Nephron (organoid): ENCODE measurements at regions not wholly inside any gene's neighbourhood (a gene's known extent, or its start where the extent isn't known, plus 50 kb on each side); places are given as distances from the start of the nearest gene placed in this dataset.

Experiments used
- H3K27ac Mint-ChIP-seq, 3 experiments: 2 replicates each; pipeline ENCODE4 v1.8.0; 2020; ENCODE audit warnings: mixed read lengths in 3 of 3, mild to moderate bottlenecking in 2 of 3, moderate library complexity in 1 of 3
- H3K27me3 Mint-ChIP-seq: 2 replicates; pipeline ENCODE4 v1.8.0; 2021; ENCODE audit warnings: low read depth, mild to moderate bottlenecking, moderate library complexity, mixed read lengths
- H3K36me3 Mint-ChIP-seq: 2 replicates; pipeline ENCODE4 v1.8.0; 2020; ENCODE audit warnings: low read depth, mixed read lengths
- H3K4me1 Mint-ChIP-seq: 2 replicates; pipeline ENCODE4 v1.8.0; 2020; ENCODE audit warnings: mixed read lengths
- H3K4me3 Mint-ChIP-seq, 3 experiments: 2 replicates each; pipeline ENCODE4 v1.8.0; 2020; ENCODE audit warnings: mild to moderate bottlenecking in 3 of 3, mixed read lengths in 3 of 3, moderate library complexity in 2 of 3
- H3K9me3 Mint-ChIP-seq: 2 replicates; pipeline ENCODE4 v1.8.0; 2020; ENCODE audit warnings: mixed read lengths
- CTCF ChIP-seq, 3 experiments: fragments of 200-600 bp; sonication (generic); IDR thresholded peaks; one replicate each; pipeline ENCODE4 v1.5.0; 2021; ENCODE audit warnings: antibody characterized with exemption in 3 of 3; ENCODE audit not compliant: unreplicated experiment in 3 of 3

- Mint-ChIP-seq H3K9me3 (peaks cover 26% of the 10 kb centered on the region), H3K4me3 (no peak overlapping the region), H3K36me3 (peaks cover 16% of the 10 kb centered on the region), H3K4me1 (no peaks in the 10 kb centered on the region), H3K27ac (no peak overlapping the region), H3K27me3 (peaks cover 4% of the 10 kb centered on the region)
- TF ChIP-seq CTCF (IDR thresholded peaks at IDR 0.05; ENCODE audit: unreplicated experiment in 3 of 3) = no peak
Observed at GRCh38 chr9:7305677-7306076, 493.9 kb downstream of the DMAC1 start.

DNA sequence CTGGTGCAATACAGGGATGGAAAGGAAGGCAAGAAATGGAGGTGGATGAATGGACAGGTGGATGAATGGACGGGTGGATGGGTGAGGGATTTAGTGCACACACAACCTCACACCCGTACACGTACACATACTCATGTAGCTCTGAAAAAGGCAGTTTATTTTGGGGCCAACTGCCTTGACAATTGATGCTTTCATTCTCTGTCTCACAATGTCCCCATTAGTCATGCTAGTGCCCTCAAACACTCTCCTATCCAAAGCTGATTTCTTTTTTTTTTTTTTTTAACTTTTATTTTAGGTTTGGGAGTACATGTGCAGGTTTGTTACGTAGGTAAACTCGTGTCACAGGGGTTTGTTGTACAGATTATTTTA is 495.0 kb downstream of the DMAC1 start:
- Mint-ChIP-seq H3K27me3 (peaks cover 4% of the 10 kb centered on the region), H3K9me3 (peaks cover 16% of the 10 kb centered on the region), H3K4me3 (no peak overlapping the region), H3K36me3 (peaks cover 10% of the 10 kb centered on the region), H3K4me1 (no peaks in the 10 kb centered on the region), H3K27ac (no peak overlapping the region)
- no peak for TF ChIP-seq CTCF (IDR thresholded peaks at IDR 0.05; ENCODE audit: unreplicated experiment in 3 of 3)

DNA sequence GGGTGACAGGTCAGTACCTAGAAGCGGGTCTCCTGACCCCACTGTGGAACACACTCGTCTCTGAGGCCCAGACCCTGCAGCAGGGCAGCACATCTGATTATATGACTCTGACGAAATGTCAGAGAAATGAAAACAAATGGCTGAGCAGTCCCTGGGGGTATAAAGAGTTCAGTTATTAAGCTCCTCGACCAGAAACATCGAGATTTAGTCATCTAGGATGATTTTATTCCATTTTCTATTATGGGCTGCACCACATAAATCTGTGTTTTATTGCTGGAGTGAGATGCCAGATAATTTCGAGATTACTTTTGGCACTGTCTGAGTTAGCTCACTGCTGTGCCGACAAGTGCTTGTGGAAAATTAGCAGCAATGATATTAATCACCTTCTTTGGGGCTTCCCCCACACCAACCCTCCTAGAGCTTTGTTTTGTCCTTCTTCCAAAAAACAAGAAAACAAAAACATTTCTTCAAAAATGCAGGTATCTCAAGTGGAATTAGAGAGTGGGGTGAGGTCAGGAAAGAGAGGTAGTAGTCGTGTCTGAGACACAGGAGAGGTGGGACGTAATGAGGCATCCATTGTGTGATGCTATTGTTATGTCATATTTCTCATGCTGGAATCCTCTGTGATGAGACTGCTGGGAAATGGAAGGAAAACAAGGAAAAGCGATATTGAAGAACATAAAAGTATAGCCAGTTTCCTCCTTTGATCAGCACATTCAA is 495.5 kb downstream of the DMAC1 start:
- Mint-ChIP-seq H3K27ac (no peak overlapping the region), H3K36me3 (peaks cover 6% of the 10 kb centered on the region), H3K4me1 (no peaks in the 10 kb centered on the region), H3K27me3 (peaks cover 4% of the 10 kb centered on the region), H3K4me3 (no peak overlapping the region), H3K9me3 (peaks cover 12% of the 10 kb centered on the region)
- no peak for TF ChIP-seq CTCF (IDR thresholded peaks at IDR 0.05; ENCODE audit: unreplicated experiment in 3 of 3)

DNA sequence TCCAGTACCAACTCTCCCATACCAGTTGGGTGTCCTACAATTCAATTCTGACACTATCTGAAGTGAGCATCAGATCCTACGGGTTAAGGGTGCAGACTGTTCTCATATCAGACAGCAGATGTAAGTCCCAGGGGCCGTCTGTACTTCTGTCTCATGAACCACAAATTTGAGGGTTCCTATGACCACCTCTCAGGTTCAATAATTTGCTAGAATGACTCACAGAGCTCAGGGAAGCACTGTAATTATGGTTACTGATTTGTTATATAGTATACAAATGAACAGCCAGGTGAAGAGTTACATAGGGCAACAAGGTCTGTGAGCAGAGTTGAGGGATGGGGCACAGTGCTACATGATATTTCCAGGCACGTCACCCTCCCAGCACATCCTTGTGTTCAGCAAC is 499.1 kb downstream of the DMAC1 start:
- H3K4me3 Mint-ChIP-seq = no peak overlapping the region
- H3K36me3 Mint-ChIP-seq = no peaks in the 10 kb centered on the region
- peaks cover 8% of the 10 kb centered on the region for H3K27me3 Mint-ChIP-seq
- TF ChIP-seq CTCF (IDR thresholded peaks at IDR 0.05; ENCODE audit: unreplicated experiment in 3 of 3) = no peak
- peaks cover 9% of the 10 kb centered on the region for H3K4me1 Mint-ChIP-seq
- H3K27ac Mint-ChIP-seq = no peak overlapping the region
- peaks cover 3% of the 10 kb centered on the region for H3K9me3 Mint-ChIP-seq

DNA sequence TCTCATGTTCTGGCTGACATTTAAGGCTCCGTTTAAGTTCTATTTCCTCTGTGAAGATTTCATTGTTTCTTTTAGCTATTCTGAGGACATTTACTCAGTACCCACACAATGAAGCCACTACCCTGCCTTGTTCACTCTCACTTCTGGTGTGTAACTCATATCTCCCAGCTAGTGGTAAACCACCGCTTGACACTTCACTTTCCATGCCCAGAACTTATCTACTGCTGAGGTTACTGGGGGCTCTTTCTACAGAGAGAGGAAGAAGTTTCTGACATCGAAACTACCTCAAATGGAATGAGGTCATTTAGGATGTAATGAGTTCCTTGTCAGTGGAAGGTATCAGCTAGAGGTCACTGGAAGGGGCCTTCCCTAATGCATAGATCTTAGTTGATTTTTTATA is 501.5 kb downstream of the DMAC1 start:
- H3K27me3 Mint-ChIP-seq = peaks cover 8% of the 10 kb centered on the region
- peaks cover 3% of the 10 kb centered on the region for H3K9me3 Mint-ChIP-seq
- peaks cover 9% of the 10 kb centered on the region for H3K4me1 Mint-ChIP-seq
- no peak for TF ChIP-seq CTCF (IDR thresholded peaks at IDR 0.05; ENCODE audit: unreplicated experiment in 3 of 3)
- H3K36me3 Mint-ChIP-seq = no peaks in the 10 kb centered on the region
- no peak overlapping the region for H3K27ac Mint-ChIP-seq
- no peak overlapping the region for H3K4me3 Mint-ChIP-seq

DNA sequence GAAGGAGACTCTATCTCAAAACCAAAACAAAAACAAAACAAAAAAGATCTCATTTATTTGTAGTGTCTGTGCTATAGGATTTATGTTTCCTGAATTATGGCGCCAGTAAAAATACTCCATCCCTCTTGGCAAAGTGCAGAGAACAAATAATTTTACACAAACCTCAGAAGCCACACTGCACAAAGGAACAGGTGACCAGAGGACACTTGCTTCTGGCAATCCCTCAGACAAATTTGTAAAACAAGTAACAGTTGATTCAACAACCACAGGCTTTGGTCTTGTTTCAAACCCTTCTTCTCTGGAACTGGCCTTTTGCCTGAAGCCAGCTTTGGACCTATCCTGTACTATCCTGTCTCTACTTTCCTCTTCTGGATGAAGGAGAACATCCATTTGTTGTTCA is 502.1 kb downstream of the DMAC1 start:
- Mint-ChIP-seq H3K27ac (no peak overlapping the region), H3K4me1 (peaks cover 9% of the 10 kb centered on the region), H3K36me3 (no peaks in the 10 kb centered on the region), H3K9me3 (peaks cover 3% of the 10 kb centered on the region), H3K4me3 (no peak overlapping the region), H3K27me3 (peaks cover 8% of the 10 kb centered on the region)
- TF ChIP-seq CTCF (IDR thresholded peaks at IDR 0.05; ENCODE audit: unreplicated experiment in 3 of 3) = no peak
